ENCODE measurements at regions not wholly inside any gene's neighbourhood (a gene's known extent, or its start where the extent isn't known, plus 50 kb on each side); places are given as distances from the start of the nearest gene placed in this dataset.
"Not testable (repeated sequence)": the region's sequence is repeated elsewhere in the genome, so short reads cannot be mapped to it uniquely, and the experiment has no call there.

DNA sequence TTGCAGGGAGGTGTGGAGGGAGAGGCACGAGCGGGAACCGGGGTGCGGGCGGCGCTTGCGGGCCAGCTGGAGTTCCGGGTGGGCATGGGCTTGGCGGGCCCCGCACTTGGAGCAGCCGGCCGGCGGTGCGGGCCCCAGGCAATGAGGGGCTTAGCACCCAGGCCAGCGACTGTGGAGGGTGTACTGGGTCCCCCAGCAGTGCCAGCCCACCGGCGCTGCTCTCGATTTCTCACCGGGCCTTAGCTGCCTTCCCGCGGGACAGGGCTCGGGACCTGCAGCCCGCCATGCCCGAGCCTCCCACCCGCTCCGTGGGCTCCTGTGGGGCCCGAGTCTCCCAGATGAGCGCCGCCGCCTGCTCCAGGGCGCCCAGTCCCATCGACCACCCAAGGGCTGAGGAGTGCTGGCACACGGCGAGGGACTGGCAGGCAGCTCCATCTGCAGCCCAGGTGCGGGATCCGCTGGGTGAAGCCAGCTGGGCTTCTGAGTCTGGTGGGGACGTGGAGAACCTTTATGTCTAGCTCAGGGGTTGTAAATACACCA, 115.9 kb upstream of the NDN start:
- not testable (repeated sequence) for H3K27ac Mint-ChIP-seq, H3K27me3 Mint-ChIP-seq, H3K36me3 Mint-ChIP-seq, H3K4me1 Mint-ChIP-seq, H3K9me3 Mint-ChIP-seq, H3K4me3 Mint-ChIP-seq

DNA sequence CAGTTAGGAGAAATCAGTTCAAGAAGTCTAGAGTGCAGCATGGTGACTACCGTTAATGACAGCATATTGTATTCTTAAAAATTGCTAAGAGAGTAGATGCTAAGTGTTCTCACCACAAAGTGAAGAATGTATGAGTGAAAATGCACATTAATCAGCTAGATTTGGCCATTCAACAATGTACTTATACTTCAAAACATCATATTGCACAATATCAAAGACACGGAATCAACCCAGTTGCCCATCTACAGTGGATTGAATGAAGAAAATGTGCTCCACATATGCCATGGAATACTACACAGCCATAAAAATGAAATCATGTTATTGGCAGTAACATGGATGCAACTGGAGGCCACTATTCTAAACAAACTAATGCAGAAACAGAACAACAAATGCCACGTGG, 119.9 kb upstream of the NDN start:
- Mint-ChIP-seq H3K4me1 (peaks cover 0 to 2% (median 0%) of the 10 kb centered on the region in 3 donors), H3K4me3 (no peak overlapping the region), H3K27me3 (no peaks in the 10 kb centered on the region), H3K27ac (no peak overlapping the region), H3K9me3 (peaks cover 0 to 8% (median 5%) of the 10 kb centered on the region in 3 donors), H3K36me3 (no peaks in the 10 kb centered on the region)

DNA sequence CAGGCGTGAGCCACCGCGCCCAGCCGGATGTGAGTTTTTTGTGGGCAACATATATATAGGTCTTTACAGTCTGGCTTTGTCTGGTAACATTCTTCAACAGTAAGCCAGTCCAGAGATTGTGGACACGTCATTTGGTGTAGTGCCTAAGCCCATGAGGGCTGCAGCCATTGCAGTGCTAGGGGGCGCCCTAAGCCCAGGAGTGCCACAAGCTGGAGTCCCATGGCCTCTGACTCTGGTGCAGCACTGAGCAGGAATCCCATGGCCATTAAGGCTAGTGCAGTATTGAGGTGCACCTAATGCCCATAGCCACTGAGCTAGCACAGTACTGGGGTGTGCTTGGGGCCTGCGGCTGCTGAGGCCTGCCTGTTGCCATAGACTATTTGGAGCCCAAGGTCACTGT, 136.4 kb upstream of the NDN start:
- Mint-ChIP-seq H3K27me3 (no peaks in the 10 kb centered on the region), H3K9me3 (peaks cover 2 to 25% (median 4%) of the 10 kb centered on the region in 3 donors), H3K4me1 (no peaks in the 10 kb centered on the region), H3K36me3 (no peaks in the 10 kb centered on the region), H3K27ac (no peak overlapping the region), H3K4me3 (no peak overlapping the region)

DNA sequence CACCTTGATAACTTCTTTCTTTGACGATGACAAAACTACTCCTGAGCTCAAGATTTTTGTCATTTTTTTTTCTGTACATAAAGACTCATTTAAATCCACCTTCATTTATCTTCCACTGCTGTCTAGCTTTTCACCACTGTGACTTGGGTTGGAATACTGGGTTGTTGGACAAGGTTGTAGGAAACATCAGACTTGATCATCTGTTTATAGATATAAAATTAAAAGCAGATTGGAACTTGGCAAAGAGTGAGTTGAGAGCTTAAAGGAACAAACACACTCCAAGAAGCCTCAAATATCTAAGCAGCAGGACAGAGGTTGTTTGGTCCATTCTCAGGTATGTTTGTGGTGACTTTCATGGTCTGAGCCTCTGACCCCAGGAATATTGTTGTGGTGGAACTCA, 141.7 kb upstream of the NDN start:
- Mint-ChIP-seq H3K27me3 (no peaks in the 10 kb centered on the region), H3K27ac (no peak overlapping the region), H3K4me1 (no peaks in the 10 kb centered on the region), H3K36me3 (no peaks in the 10 kb centered on the region), H3K9me3 (peaks cover 5 to 9% (median 5%) of the 10 kb centered on the region in 3 donors), H3K4me3 (no peak overlapping the region)

DNA sequence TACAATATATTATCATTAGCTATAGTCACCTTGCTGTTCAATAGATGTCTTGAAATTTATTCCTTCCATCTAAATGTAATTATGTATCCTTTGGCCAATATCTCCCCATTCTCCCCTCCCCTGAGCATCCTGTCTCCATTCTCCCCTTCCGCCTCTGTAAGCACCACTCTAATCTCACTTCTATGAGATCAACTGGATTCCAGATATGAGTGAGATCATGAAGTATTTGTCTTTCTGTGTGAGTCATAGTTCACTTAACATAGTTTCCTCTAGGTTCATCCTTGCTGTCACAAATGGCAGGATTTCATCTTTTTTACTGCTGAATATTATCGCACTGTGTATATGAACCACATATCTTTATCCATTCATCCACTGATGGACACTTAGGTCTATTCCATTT, 148.8 kb upstream of the NDN start:
- Mint-ChIP-seq H3K27me3 (no peaks in the 10 kb centered on the region), H3K36me3 (no peaks in the 10 kb centered on the region), H3K9me3 (peaks cover 7 to 19% (median 9%) of the 10 kb centered on the region in 3 donors), H3K27ac (no peak overlapping the region), H3K4me1 (no peaks in the 10 kb centered on the region), H3K4me3 (no peak overlapping the region)

DNA sequence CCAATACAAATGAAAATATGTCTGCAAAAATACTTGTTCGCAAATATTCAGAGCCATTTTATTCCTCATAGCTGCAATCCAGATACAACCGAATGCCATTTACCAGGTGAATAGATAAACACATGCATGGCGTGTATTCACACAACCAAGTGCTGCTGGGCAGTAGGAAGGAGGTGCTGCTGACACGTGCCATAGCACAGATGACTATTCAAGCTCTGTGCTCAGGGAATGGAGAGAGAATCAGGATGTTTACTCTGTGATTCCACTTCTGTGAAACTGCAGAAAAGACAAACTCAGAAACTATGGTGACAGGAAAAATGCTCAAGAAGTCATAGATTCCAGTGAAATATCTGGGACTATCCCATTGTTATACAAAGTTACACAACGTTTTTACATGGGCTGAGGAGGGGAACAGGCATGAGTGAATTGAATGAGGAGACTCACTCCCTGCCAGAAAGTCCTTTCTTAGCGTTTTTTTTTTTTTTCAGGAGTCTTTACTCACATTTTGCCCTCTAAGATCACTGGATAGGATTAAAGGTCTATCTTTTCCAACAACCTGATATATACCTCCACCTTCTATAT, 152.9 kb upstream of the NDN start:
- H3K27ac Mint-ChIP-seq: no peak overlapping the region

DNA sequence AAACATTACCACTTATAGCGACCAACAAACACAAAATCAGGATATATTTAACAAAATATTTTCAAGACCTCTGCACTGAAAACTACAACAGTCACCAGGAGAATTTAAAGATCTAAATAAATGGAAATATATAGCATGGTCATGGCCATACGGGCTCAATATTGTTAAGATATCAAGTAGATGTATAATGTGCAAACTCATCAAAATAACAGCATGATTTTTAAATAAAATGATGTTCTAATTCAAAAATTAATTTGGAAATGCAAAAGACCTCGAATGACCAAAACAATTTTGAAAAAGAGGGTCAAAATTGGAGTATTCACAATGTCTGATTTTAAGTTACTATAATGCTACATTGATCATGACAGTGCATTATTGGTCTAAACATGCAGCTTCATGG, 159.1 kb upstream of the NDN start:
- H3K4me3 Mint-ChIP-seq: no peak overlapping the region
- H3K27ac Mint-ChIP-seq: no peak overlapping the region
- H3K9me3 Mint-ChIP-seq: peaks cover 4 to 19% (median 12%) of the 10 kb centered on the region in 3 donors
- no peaks in the 10 kb centered on the region for H3K27me3 Mint-ChIP-seq
- no peaks in the 10 kb centered on the region for H3K36me3 Mint-ChIP-seq
- no peaks in the 10 kb centered on the region for H3K4me1 Mint-ChIP-seq

More for the DNA sequence above, 152.9 kb upstream of the NDN start:
- Mint-ChIP-seq H3K4me1 (no peaks in the 10 kb centered on the region), H3K4me3 (no peak overlapping the region), H3K9me3 (peaks cover 2 to 24% (median 10%) of the 10 kb centered on the region in 3 donors), H3K27me3 (no peaks in the 10 kb centered on the region), H3K36me3 (no peaks in the 10 kb centered on the region)

DNA sequence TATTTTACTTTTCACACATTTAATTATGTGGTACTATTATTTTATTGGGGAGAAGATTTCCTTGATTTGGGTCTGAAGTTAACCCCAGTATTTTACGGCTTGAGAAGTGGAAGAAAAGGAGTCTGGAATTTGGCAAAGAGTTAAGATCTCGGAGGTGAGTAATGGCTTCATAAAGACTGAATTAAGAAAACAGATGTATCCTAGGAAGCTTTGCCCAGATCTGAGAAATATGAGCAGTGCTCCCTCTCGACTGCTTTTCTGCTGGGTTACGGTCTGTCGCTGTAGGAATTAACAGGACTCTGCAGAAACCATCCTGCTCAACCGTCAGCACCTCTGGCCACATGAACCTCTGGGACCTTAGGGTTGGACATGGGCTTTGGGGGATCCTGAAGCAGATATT, 163.6 kb upstream of the NDN start:
- no peak overlapping the region for H3K4me3 Mint-ChIP-seq
- H3K27me3 Mint-ChIP-seq: no peaks in the 10 kb centered on the region
- peaks cover 2% of the 10 kb centered on the region for H3K36me3 Mint-ChIP-seq
- peaks cover 4 to 14% (median 5%) of the 10 kb centered on the region in 3 donors for H3K9me3 Mint-ChIP-seq
- H3K4me1 Mint-ChIP-seq: no peaks in the 10 kb centered on the region
- no peak overlapping the region for H3K27ac Mint-ChIP-seq

DNA sequence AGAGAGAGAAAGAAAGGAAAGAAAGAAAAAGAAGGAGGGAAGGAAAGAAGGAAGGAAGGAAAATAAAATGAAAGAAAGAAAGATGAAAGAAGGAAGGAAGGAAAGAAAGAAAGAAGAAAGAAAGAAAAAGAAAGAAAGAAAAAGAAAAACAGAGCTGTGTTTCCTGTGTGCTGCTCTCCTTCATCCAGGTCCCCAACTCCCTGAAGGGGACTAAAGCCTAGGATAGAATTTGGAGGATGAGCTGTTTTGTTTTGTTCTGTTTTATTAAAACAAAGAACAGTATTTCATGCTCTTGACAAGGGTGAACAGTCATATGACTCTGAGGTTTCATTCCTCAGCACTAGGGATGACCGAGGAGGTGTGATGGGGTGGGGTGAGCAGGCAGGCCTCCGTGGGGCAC, 164.8 kb upstream of the NDN start:
- Mint-ChIP-seq H3K4me1 (no peaks in the 10 kb centered on the region), H3K36me3 (peaks cover 2% of the 10 kb centered on the region), H3K9me3 (peaks cover 4 to 11% (median 5%) of the 10 kb centered on the region in 3 donors), H3K27me3 (no peaks in the 10 kb centered on the region), H3K27ac (no peak overlapping the region), H3K4me3 (no peak overlapping the region)

DNA sequence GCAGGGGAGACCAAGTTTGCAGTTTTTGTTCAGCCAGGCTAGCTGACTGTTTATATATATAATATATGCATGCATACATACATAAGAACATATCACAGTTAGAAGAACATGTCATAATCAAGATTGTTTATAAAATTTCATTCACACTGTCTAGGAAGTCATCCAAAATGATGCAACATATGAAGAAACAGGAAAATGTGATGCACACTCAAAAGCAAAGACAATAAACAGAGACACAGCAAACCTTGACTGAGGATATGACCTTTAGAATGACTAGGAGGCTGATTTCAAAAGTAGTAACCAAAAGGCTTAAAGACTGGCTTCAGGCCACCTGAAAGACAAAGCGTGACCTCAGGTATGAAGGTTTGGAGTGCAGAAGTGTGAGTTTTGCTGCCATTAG, 166.2 kb upstream of the NDN start:
- H3K27me3 Mint-ChIP-seq: no peaks in the 10 kb centered on the region
- no peak overlapping the region for H3K27ac Mint-ChIP-seq
- H3K36me3 Mint-ChIP-seq: peaks cover 2% of the 10 kb centered on the region
- H3K4me3 Mint-ChIP-seq: no peak overlapping the region
- H3K4me1 Mint-ChIP-seq: no peaks in the 10 kb centered on the region
- peaks cover 4 to 7% (median 5%) of the 10 kb centered on the region in 3 donors for H3K9me3 Mint-ChIP-seq

DNA sequence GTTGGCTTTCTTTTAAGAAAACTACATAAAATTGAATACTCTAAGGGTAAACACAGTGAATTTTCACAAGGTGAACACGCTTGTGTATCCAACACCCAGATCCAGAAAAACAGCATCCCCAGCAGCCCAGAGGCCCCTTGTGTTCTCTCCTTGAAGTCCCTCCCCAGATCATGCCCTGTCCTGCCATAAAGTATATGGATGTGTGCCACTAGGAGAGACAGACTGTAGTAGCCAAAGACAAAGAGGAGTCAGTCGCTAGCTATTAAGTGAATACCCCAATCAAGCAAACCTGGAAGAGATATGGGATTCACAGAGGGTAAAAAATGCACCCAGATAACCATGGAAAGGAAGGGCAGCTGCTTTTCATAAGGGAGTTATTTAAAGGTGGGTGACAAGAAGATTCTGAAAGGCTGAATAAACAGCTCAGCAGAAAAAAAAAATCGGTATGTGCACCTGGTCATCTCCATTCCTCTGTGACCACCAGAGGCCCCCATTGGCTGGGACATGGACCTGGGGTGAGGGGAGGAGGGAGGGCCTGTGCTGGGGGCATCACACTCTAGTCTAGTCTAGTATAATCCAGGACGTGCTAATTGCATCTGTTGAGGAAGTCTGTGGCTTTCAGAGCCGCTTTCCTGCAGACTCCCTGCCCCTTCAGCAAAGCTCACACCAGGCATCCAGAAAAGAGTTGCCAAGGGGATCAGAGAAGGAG, 167.3 kb upstream of the NDN start:
- H3K4me3 Mint-ChIP-seq: no peak overlapping the region
- no peaks in the 10 kb centered on the region for H3K4me1 Mint-ChIP-seq
- H3K9me3 Mint-ChIP-seq: peaks cover 0 to 5% (median 2%) of the 10 kb centered on the region in 3 donors
- peaks cover 2% of the 10 kb centered on the region for H3K36me3 Mint-ChIP-seq
- no peak overlapping the region for H3K27ac Mint-ChIP-seq
- H3K27me3 Mint-ChIP-seq: no peaks in the 10 kb centered on the region

DNA sequence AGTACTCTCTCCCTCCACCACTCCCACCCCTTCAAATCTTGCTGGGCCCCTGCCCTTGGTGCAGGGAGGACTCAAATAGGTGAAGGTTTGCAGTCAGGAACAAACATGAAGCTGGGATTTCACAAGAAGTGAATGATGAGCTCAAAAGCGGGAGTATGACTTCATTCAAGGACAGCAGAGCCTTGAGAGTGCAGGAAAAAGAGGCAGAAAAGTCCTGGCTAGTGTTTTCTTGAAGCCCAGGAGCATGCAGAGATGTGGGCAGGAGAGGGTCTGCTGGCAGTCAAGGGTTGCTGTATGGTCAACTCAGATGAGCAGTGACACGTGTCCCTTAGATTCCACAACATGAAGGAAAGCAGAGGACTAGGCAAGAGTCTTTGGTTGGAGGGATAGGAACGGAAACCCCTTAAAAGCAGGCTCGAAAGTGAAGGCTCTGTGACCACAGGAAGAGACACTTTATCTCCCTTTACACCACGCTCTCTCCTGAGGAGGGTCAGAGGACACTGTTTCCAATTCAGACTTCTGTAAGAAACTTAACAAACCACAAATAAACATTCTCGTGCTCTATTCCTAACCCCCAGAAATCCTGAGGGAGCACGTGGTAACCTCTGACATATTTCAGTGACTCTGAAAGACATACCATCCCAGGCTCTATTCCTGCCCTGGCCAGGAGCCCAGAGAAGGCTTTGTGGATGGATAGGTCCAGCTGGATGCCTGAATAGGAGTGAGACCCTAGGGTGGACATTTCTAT, 168.0 kb upstream of the NDN start:
- Mint-ChIP-seq H3K36me3 (peaks cover 2% of the 10 kb centered on the region), H3K27ac (no peak overlapping the region), H3K9me3 (peaks cover 0 to 5% (median 3%) of the 10 kb centered on the region in 3 donors), H3K4me1 (no peaks in the 10 kb centered on the region), H3K4me3 (no peak overlapping the region), H3K27me3 (no peaks in the 10 kb centered on the region)

DNA sequence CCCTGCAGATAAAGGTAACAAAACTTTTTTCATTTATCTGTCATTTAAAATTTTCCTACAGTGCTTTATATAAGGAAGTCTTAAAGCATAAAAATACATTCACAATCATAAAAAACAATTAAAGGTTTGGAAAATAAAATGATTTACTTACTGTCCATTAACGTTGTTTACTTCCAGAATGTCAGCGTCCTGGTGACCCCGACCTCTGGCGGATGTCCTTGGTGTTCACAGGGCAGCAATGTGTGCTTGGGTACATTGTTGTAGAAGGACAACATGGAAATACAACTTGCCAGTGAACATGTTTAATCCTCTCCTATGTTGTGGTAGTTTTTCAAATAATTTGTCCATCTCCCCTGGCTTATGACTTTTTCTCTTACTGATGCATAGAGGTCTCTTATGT, 168.8 kb upstream of the NDN start:
- Mint-ChIP-seq H3K27ac (no peak overlapping the region), H3K4me1 (no peaks in the 10 kb centered on the region), H3K36me3 (peaks cover 2% of the 10 kb centered on the region), H3K4me3 (no peak overlapping the region), H3K27me3 (no peaks in the 10 kb centered on the region), H3K9me3 (peaks cover 0 to 5% (median 4%) of the 10 kb centered on the region in 3 donors)

DNA sequence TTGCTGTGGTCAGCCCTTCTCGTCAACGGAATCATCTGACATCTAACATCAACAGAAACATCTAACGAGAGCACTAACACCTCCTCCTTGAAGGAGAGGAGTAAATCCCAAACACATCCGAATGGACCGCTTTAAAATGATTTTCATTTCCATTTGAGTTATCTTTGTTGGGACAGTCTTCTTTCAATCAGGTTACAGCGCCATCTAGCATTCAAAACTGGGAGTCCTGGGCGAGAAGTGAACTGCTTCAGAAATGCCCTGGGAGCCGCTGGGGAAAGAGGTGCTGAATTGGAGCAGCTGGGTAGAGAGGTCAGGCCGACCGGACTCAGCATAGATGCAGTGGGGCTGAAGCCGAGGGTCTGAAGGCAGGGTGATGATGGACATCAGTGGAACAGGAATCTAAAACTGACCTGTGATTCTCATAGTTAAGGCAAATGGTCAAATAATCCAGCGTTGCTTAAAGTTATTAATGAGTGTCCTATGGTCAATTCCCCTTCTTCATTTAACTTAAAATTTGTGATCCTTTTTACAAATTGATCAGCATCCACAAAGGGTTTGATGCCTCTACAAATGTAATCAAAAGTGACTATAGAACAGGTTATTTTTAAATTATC, 170.0 kb upstream of the NDN start:
- Mint-ChIP-seq H3K4me1 (no peaks in the 10 kb centered on the region), H3K27me3 (no peaks in the 10 kb centered on the region), H3K36me3 (peaks cover 2% of the 10 kb centered on the region), H3K27ac (no peak overlapping the region), H3K9me3 (peaks cover 2 to 5% (median 4%) of the 10 kb centered on the region in 3 donors), H3K4me3 (no peak overlapping the region)

DNA sequence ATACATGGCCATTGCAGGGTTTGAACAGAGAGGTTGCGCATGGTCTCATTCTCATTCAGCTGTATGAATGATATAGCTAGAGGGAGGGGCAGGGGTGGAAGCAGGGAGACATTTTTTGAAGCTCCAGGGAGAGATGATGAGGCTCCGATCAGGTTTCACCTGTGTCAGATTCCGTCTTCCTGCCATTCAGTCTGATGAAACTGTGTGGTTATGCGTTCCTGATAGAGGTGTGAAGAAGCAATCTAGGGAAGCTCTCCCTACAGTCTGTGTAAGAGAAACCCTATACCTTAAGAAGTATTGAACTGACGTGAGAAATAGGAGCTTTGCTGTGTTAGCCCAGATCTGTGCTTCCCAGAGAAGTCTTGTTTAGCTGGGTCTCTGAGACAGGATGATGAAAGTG, 171.9 kb upstream of the NDN start:
- Mint-ChIP-seq H3K4me3 (no peak overlapping the region), H3K27ac (no peak overlapping the region), H3K36me3 (peaks cover 2% of the 10 kb centered on the region), H3K4me1 (no peaks in the 10 kb centered on the region), H3K9me3 (peaks cover 2 to 12% (median 4%) of the 10 kb centered on the region in 3 donors), H3K27me3 (no peaks in the 10 kb centered on the region)
